Neural cell (in vitro differentiated cells): ENCODE measurements at regions not wholly inside any gene's neighbourhood (a gene's known extent, or its start where the extent isn't known, plus 50 kb on each side); places are given as distances from the start of the nearest gene placed in this dataset.

Source experiments
- H2AFZ ChIP-seq: fragments of 200-600, 300-800 bp; sonication (generic), shearing (Covaris generic); 2 replicates; pipeline ENCODE4 v1.6.0; 2014; ENCODE audit warnings: low read depth, mild to moderate bottlenecking, antibody characterized with exemption, low read length, moderate library complexity
- H3F3A ChIP-seq: fragments of 200-600 bp; shearing (Covaris generic); 2 replicates; pipeline ENCODE4 v1.6.1; 2016; ENCODE audit warnings: mild to moderate bottlenecking, moderate library complexity, mixed read lengths, antibody characterized with exemption, low read length; ENCODE audit not compliant: insufficient read depth, poor library complexity, severe bottlenecking
- H3K27ac ChIP-seq: fragments of 200-600, 300-800 bp; sonication (generic), shearing (Covaris generic); 2 replicates; pipeline ENCODE4 v1.5.1; 2014; ENCODE audit warnings: mild to moderate bottlenecking, low read length, moderate library complexity
- H3K27me3 ChIP-seq: fragments of 300-800, 200-600 bp; sonication (generic), shearing (Covaris generic); 2 replicates; pipeline ENCODE4 v1.6.0; 2014; ENCODE audit warnings: mild to moderate bottlenecking, low read depth, low read length, moderate library complexity; ENCODE audit not compliant: insufficient read depth
- H3K36me3 ChIP-seq: fragments of 300-800, 200-600 bp; sonication (generic), shearing (Covaris generic); 2 replicates; pipeline ENCODE4 v1.5.1; 2014; ENCODE audit warnings: mild to moderate bottlenecking, antibody characterized with exemption, low read length, moderate library complexity; ENCODE audit not compliant: insufficient read depth
- H3K4me2 ChIP-seq: fragments of 300-800, 200-600 bp; sonication (generic), shearing (Covaris generic); 2 replicates; pipeline ENCODE4 v1.6.0; 2014; ENCODE audit warnings: mild to moderate bottlenecking, low read length
- H3K4me3 ChIP-seq: fragments of 300-800, 200-600 bp; sonication (generic), shearing (Covaris generic); 2 replicates; pipeline ENCODE4 v1.5.1; 2014; ENCODE audit warnings: mild to moderate bottlenecking, low read length, moderate library complexity
- H3K79me2 ChIP-seq: fragments of 200-600 bp; shearing (Covaris generic); replicated peaks from 2 replicates; pipeline ENCODE4 v1.6.0; 2014; ENCODE audit warnings: mild to moderate bottlenecking, low read length, moderate library complexity; ENCODE audit not compliant: insufficient read depth
- H3K9ac ChIP-seq: fragments of 300-800, 200-600 bp; sonication (generic), shearing (Covaris generic); 2 replicates; pipeline ENCODE4 v1.6.1; 2016; ENCODE audit warnings: mild to moderate bottlenecking, low read length, mixed read lengths
- H3K9me2 ChIP-seq: fragments of 200-600 bp; shearing (Covaris generic); 2 replicates; pipeline ENCODE4 v1.6.1; 2016; ENCODE audit warnings: mild to moderate bottlenecking, low read length, mixed read lengths; ENCODE audit not compliant: insufficient read depth
- H3K9me3 ChIP-seq: fragments of 200-600, 300-800 bp; sonication (generic), shearing (Covaris generic); 2 replicates; pipeline ENCODE4 v1.6.1; 2016; ENCODE audit warnings: mild to moderate bottlenecking, mixed run types, low read length, moderate library complexity, mixed read lengths
- H4K20me1 ChIP-seq: fragments of 200-600 bp; shearing (Covaris generic); 2 replicates; pipeline ENCODE4 v1.6.1; 2016; ENCODE audit warnings: mild to moderate bottlenecking, mixed run types; ENCODE audit not compliant: insufficient read depth
- EP300 ChIP-seq: fragments of 450-650 bp; conservative IDR thresholded peaks from 2 replicates; pipeline ENCODE4 v1.6.1; 2014; ENCODE audit warnings: antibody characterized with exemption, mild to moderate bottlenecking, moderate library complexity; ENCODE audit not compliant: poor library complexity, severe bottlenecking
- EZH2 ChIP-seq: fragments of 200-600, 300-800 bp; shearing (Covaris generic), sonication (generic); IDR thresholded peaks from 2 replicates; pipeline ENCODE4 v1.6.1; 2014; ENCODE audit warnings: antibody characterized with exemption, low read length, borderline replicate concordance, mild to moderate bottlenecking; ENCODE audit not compliant: insufficient read depth, poor library complexity, severe bottlenecking
- MXI1 ChIP-seq: fragments of 450-650 bp; conservative IDR thresholded peaks from 2 replicates; pipeline ENCODE4 v1.6.1; 2014; ENCODE audit warnings: antibody characterized with exemption, mild to moderate bottlenecking; ENCODE audit not compliant: poor library complexity, severe bottlenecking
- POLR2AphosphoS5 ChIP-seq: IDR thresholded peaks from 2 replicates; pipeline ENCODE4 v1.6.1; 2012
- RAD21 ChIP-seq: fragments of 450-650 bp; conservative IDR thresholded peaks from 2 replicates; pipeline ENCODE4 v1.6.1; 2014; ENCODE audit warnings: antibody characterized with exemption, mild to moderate bottlenecking, moderate library complexity
- SMC3 ChIP-seq: fragments of 450-650 bp; conservative IDR thresholded peaks from 2 replicates; pipeline ENCODE4 v1.6.1; 2014; ENCODE audit warnings: antibody characterized with exemption, mild to moderate bottlenecking, moderate library complexity; ENCODE audit not compliant: poor library complexity
- TAF1 ChIP-seq: IDR thresholded peaks from 2 replicates; pipeline ENCODE4 v1.6.1; 2012; ENCODE audit warnings: low read depth
- TF ChIP-seq, protein P1 (sequence below): fragments of 450-650 bp; IDR thresholded peaks from 2 replicates; pipeline ENCODE4 v1.5.1; 2014; ENCODE audit warnings: antibody characterized with exemption, mild to moderate bottlenecking, moderate library complexity; ENCODE audit not compliant: poor library complexity, severe bottlenecking
- TF ChIP-seq, protein P2 (sequence below): IDR thresholded peaks from 2 replicates; pipeline ENCODE4 v1.6.1; 2012; ENCODE audit warnings: borderline replicate concordance

DNA sequence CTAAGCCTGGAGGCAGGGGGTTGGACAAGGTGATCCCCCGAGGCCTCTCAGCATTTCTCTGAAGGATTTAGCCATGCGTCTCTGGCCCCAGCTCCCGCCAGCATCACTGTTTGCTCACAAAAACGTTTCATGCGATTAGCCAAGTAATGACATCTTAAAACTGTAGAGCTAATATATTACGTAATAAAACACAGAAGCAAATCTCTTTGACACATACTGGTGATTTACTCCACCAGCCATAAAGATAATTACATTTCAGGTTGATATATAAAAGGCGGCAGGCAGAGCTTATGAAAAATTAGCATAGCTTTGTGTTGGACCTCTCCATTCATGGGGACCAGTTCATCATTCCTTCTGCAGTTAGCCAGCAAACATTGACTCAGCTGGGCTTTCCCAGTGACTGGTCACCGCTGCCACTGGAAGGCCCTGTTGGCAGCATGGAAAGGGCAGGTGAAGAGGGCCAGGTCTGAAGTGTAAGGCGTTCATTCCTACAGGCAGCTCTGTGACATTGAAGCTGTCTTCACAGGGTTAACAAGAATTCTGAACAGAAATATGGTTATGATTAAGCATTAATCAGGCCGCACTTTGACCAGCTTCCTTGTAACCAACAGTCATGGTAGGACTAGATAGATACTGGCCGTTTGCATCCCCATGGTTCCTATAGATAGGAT lies 150.3 kb downstream of the NECTIN1 start:
- Histone ChIP-seq H3K27ac (peak overlapping the region; percentile 53), H3K36me3 (no peaks in the 10 kb centered on the region), H3K9me3 (no peaks in the 10 kb centered on the region), H3K9me2 (no peaks in the 10 kb centered on the region), H3K9ac (no peak overlapping the region), H3K4me2 (no peak overlapping the region), H2AFZ (no peak overlapping the region), H3K27me3 (no peaks in the 10 kb centered on the region), H4K20me1 (no peaks in the 10 kb centered on the region), H3K4me3 (no peak overlapping the region), H3F3A (no peaks in the 10 kb centered on the region), H3K79me2 (no peaks in the 10 kb centered on the region)
- TF ChIP-seq MXI1 (no peak), EZH2 (no peak), POLR2AphosphoS5 (no peak), RAD21 (no peak), EP300 (no peak), SMC3 (no peak), TAF1 (no peak)
- TF ChIP-seq, protein P1, sequence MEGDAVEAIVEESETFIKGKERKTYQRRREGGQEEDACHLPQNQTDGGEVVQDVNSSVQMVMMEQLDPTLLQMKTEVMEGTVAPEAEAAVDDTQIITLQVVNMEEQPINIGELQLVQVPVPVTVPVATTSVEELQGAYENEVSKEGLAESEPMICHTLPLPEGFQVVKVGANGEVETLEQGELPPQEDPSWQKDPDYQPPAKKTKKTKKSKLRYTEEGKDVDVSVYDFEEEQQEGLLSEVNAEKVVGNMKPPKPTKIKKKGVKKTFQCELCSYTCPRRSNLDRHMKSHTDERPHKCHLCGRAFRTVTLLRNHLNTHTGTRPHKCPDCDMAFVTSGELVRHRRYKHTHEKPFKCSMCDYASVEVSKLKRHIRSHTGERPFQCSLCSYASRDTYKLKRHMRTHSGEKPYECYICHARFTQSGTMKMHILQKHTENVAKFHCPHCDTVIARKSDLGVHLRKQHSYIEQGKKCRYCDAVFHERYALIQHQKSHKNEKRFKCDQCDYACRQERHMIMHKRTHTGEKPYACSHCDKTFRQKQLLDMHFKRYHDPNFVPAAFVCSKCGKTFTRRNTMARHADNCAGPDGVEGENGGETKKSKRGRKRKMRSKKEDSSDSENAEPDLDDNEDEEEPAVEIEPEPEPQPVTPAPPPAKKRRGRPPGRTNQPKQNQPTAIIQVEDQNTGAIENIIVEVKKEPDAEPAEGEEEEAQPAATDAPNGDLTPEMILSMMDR, result no peak
- TF ChIP-seq, protein P2, sequence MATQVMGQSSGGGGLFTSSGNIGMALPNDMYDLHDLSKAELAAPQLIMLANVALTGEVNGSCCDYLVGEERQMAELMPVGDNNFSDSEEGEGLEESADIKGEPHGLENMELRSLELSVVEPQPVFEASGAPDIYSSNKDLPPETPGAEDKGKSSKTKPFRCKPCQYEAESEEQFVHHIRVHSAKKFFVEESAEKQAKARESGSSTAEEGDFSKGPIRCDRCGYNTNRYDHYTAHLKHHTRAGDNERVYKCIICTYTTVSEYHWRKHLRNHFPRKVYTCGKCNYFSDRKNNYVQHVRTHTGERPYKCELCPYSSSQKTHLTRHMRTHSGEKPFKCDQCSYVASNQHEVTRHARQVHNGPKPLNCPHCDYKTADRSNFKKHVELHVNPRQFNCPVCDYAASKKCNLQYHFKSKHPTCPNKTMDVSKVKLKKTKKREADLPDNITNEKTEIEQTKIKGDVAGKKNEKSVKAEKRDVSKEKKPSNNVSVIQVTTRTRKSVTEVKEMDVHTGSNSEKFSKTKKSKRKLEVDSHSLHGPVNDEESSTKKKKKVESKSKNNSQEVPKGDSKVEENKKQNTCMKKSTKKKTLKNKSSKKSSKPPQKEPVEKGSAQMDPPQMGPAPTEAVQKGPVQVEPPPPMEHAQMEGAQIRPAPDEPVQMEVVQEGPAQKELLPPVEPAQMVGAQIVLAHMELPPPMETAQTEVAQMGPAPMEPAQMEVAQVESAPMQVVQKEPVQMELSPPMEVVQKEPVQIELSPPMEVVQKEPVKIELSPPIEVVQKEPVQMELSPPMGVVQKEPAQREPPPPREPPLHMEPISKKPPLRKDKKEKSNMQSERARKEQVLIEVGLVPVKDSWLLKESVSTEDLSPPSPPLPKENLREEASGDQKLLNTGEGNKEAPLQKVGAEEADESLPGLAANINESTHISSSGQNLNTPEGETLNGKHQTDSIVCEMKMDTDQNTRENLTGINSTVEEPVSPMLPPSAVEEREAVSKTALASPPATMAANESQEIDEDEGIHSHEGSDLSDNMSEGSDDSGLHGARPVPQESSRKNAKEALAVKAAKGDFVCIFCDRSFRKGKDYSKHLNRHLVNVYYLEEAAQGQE, result no peak

DNA sequence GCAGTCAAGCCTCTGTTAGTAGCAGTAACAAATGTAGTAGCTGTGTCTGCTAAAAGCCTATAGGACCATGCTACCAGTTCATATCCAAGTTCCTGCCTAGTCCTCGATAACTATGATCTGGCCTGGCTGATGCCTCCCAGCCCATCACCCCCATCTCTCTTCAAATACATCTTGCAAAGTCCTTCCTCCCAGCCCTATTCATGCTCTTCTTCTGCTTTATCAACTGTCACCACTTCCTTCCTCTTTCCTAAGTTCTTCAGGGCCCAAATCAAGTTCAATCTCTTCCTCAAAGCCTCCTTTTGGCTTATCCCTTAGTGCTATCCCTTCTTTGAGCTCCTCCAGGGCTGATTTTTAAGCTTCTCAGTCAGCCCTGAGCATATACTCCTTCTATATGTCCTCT lies 150.9 kb upstream of the THY1 start:
- no peaks in the 10 kb centered on the region for H3K9me3 ChIP-seq
- no peaks in the 10 kb centered on the region for H3K9me2 ChIP-seq
- H3K27me3 ChIP-seq, result no peaks in the 10 kb centered on the region
- no peaks in the 10 kb centered on the region for H4K20me1 ChIP-seq
- H3K79me2 ChIP-seq, result no peaks in the 10 kb centered on the region
- H3K9ac ChIP-seq, result no peak overlapping the region
- H3F3A ChIP-seq, result no peaks in the 10 kb centered on the region
- no peak overlapping the region for H2AFZ ChIP-seq
- H3K36me3 ChIP-seq, result no peaks in the 10 kb centered on the region
- H3K27ac ChIP-seq, result no peak overlapping the region
- no peak overlapping the region for H3K4me3 ChIP-seq
- TF ChIP-seq MXI1 (no peak), EP300 (no peak), SMC3 (no peak), TAF1 (no peak), EZH2 (no peak), RAD21 (no peak)
- TF ChIP-seq, protein P2, result no peak
- TF ChIP-seq, protein P1, result no peak
- H3K4me2 ChIP-seq, result no peak overlapping the region
